Esophagus squamous epithelium (tissue), 5 donors: ENCODE measurements at regions not wholly inside any gene's neighbourhood (a gene's known extent, or its start where the extent isn't known, plus 50 kb on each side); places are given as distances from the start of the nearest gene placed in this dataset.

Experiments used
- DNase-seq: peaks from one replicate; lab custom pipeline; 2025; lab: John Stamatoyannopoulos, UW
- H3K27ac ChIP-seq, 4 donors: fragments of 200-600 bp; sonication (generic); one replicate each; pipeline ENCODE4 v1.5.1; 2016 to 2019; ENCODE audit warnings: mild to moderate bottlenecking in 1 of 4
- H3K27me3 ChIP-seq, 4 donors: fragments of 200-600 bp; sonication (generic); 1 replicate in 3 of 4; 2 replicates in 1 of 4; pipeline versions ENCODE4 v1.5.1 to v1.6.0; 2017 to 2021; ENCODE audit warnings: antibody characterized with exemption in 1 of 4
- H3K36me3 ChIP-seq, 3 donors: fragments of 200-600 bp; sonication (generic); one replicate each; pipeline ENCODE4 v1.5.1; 2016 to 2019
- H3K4me1 ChIP-seq, 3 donors: fragments of 200-600 bp; sonication (generic); one replicate each; pipeline ENCODE4 v1.5.1; 2017 to 2019
- H3K4me3 ChIP-seq, 4 donors: fragments of 200-600 bp; sonication (generic); 1 replicate in 3 of 4; 2 replicates in 1 of 4; pipeline ENCODE4 v1.5.1; 2016 to 2019; ENCODE audit warnings: mild to moderate bottlenecking in 2 of 4, moderate library complexity in 1 of 4
- H3K9me3 ChIP-seq, 3 donors: fragments of 200-600 bp; sonication (generic); one replicate each; pipeline ENCODE4 v1.5.1; 2016 to 2019
- POLR2A ChIP-seq, 4 donors: fragments of 450-650 bp; IDR thresholded peaks; one replicate each; pipeline ENCODE4 v1.6.1; 2017; ENCODE audit warnings: antibody characterized with exemption in 4 of 4, mild to moderate bottlenecking in 4 of 4, moderate library complexity in 3 of 4
- whole genome bisulfite sequencing, 2 donors: methylation state at CpG; one replicate each; pipeline ENCODE4 v1.1.5; 2018; 5-methylcytosine and 5-hydroxymethylcytosine counted together
- intact Hi-C: fragments of 100-400 bp; cut with DNase I; formaldehyde crosslinking; loops from one replicate; pipeline ENCODE4 v1.15.0; 2022
- small RNA-seq, 4 donors: library from RNA; depleted of rRNA; stranded (forward); fragments of <200 nt; gene quantifications; one replicate each; pipeline ENCODE3, GENCODE V24; 2016
- TF ChIP-seq, protein P1 (sequence below), 6 experiments: fragments of 450-650 bp in 4 of 6; fragments of 200-600 bp in 2 of 6; sonication (generic) in 2 of 6; IDR thresholded peaks; one replicate each; pipeline ENCODE4 v1.5.1; 2016 to 2019; ENCODE audit warnings: antibody characterized with exemption in 6 of 6, mild to moderate bottlenecking in 4 of 6, moderate library complexity in 4 of 6
- donor health status: DM: yes; HTN: yes; CAD: no.

- Histone ChIP-seq H3K36me3 (no peaks in the 10 kb centered on the region), H3K27me3 (no peaks in the 10 kb centered on the region), H3K9me3 (peaks cover 0 to 18% (median 9%) of the 10 kb centered on the region in 3 donors), H3K4me3 (no peak overlapping the region), H3K4me1 (peaks cover 0 to 12% (median 0%) of the 10 kb centered on the region in 3 donors), H3K27ac (no peak overlapping the region)
- DNase-seq, result no peak
- intact Hi-C loops, result no loop called here
- WGBS, 2 donors, result 6 to 63% methylated on average over 2 of the region's 2 CpGs
- TF ChIP-seq POLR2A (IDR thresholded peaks at IDR 0.05), result no peak
- TF ChIP-seq, protein P1, sequence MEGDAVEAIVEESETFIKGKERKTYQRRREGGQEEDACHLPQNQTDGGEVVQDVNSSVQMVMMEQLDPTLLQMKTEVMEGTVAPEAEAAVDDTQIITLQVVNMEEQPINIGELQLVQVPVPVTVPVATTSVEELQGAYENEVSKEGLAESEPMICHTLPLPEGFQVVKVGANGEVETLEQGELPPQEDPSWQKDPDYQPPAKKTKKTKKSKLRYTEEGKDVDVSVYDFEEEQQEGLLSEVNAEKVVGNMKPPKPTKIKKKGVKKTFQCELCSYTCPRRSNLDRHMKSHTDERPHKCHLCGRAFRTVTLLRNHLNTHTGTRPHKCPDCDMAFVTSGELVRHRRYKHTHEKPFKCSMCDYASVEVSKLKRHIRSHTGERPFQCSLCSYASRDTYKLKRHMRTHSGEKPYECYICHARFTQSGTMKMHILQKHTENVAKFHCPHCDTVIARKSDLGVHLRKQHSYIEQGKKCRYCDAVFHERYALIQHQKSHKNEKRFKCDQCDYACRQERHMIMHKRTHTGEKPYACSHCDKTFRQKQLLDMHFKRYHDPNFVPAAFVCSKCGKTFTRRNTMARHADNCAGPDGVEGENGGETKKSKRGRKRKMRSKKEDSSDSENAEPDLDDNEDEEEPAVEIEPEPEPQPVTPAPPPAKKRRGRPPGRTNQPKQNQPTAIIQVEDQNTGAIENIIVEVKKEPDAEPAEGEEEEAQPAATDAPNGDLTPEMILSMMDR (IDR thresholded peaks at IDR 0.05), result no peak
Measured at GRCh38 chr3:168154089-168154488, 58.4 kb upstream of the GOLIM4 start.

GRCh38 chr3:168152149-168152548, 56.4 kb upstream of the GOLIM4 start:
- Histone ChIP-seq H3K4me1 (peaks cover 0 to 12% (median 0%) of the 10 kb centered on the region in 3 donors), H3K27me3 (no peaks in the 10 kb centered on the region), H3K27ac (no peak overlapping the region), H3K36me3 (no peaks in the 10 kb centered on the region), H3K9me3 (peaks cover 0 to 18% (median 9%) of the 10 kb centered on the region in 3 donors), H3K4me3 (no peak overlapping the region)
- 88 to 100% methylated on average over 1 of the region's 1 CpG for WGBS, 2 donors
- DNase-seq, result no peak
- intact Hi-C loops, result no loop called here
- TF ChIP-seq POLR2A (IDR thresholded peaks at IDR 0.05), result no peak
- TF ChIP-seq, protein P1 (IDR thresholded peaks at IDR 0.05), result no peak

Small RNA genes in the stretch of these regions (small RNA-seq; reads per million reads assigned to genes)
- gene MIR551B (0 to 0.60 (median 0.04) reads per million in 4 donors), gene RNU2-20P (0 reads per million in 4 donors)
